H1 (cell line): ENCODE measurements at regions not wholly inside any gene's neighbourhood (a gene's known extent, or its start where the extent isn't known, plus 50 kb on each side); places are given as distances from the start of the nearest gene placed in this dataset.

Source experiments
- BACH1 ChIP-seq: IDR thresholded peaks from 2 replicates; pipeline ENCODE4 v1.6.1; 2012; ENCODE audit warnings: low read length, improper control_type of control experiment
- CHD2 ChIP-seq: IDR thresholded peaks from 2 replicates; pipeline ENCODE4 v1.6.1; 2012; ENCODE audit warnings: low read length, improper control_type of control experiment
- FOSL1 ChIP-seq: IDR thresholded peaks from 2 replicates; pipeline ENCODE4 v1.6.1; 2011; ENCODE audit warnings: mild to moderate bottlenecking, low read depth, low read length, moderate library complexity; ENCODE audit not compliant: insufficient read depth
- JUND ChIP-seq: IDR thresholded peaks from 2 replicates; pipeline ENCODE4 v1.6.1; 2011; ENCODE audit warnings: mild to moderate bottlenecking, improper control_type of control experiment, low read length
- SP2 ChIP-seq: IDR thresholded peaks from 2 replicates; pipeline ENCODE4 v1.6.1; 2012; ENCODE audit warnings: mild to moderate bottlenecking, low read length, inconsistent platforms
- YY1 ChIP-seq: IDR thresholded peaks from 2 replicates; pipeline ENCODE4 v1.6.1; 2011; ENCODE audit warnings: low read depth, mild to moderate bottlenecking, low read length
- TF ChIP-seq, protein P1 (sequence below): fragments of 300-600 bp; sonication (generic); IDR thresholded peaks from 2 replicates; pipeline ENCODE4 v1.7.1; 2012; ENCODE audit warnings: low read length, moderate library complexity, mild to moderate bottlenecking, inconsistent platforms; ENCODE audit not compliant: insufficient replicate concordance
- TF ChIP-seq, protein P2 (sequence below), 3 experiments: IDR thresholded peaks; 1 replicate in 2 of 3; 2 replicates in 1 of 3; pipeline versions ENCODE4 v1.5.1 to v1.6.1; 2011; ENCODE audit warnings: low read length in 3 of 3, mild to moderate bottlenecking in 3 of 3, inconsistent platforms in 2 of 3, low read depth in 1 of 3, moderate library complexity in 1 of 3; ENCODE audit not compliant: insufficient read depth in 1 of 3; ENCODE audit errors: control extremely low read depth in 1 of 3

DNA sequence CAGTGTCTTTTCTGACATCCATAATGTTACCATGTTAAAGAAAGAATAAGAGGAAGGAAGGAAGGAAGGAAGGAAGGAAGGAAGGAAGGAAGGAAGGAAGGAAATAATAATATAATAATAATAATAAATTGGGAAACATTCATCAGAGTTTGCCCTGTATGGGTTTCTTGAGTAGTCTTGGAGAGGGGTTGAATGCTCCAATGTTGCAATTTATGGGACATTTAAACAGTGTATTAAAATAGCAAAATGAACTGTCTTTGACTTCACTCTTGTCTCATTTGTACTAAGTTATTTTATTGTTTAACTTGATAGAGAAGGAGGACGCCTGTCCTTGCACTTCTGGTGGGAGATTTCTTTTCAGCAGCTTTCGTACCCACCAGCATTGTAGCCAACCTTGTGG, 277.7 kb downstream of the RNF144A start (continued):
- TF ChIP-seq, protein P1, sequence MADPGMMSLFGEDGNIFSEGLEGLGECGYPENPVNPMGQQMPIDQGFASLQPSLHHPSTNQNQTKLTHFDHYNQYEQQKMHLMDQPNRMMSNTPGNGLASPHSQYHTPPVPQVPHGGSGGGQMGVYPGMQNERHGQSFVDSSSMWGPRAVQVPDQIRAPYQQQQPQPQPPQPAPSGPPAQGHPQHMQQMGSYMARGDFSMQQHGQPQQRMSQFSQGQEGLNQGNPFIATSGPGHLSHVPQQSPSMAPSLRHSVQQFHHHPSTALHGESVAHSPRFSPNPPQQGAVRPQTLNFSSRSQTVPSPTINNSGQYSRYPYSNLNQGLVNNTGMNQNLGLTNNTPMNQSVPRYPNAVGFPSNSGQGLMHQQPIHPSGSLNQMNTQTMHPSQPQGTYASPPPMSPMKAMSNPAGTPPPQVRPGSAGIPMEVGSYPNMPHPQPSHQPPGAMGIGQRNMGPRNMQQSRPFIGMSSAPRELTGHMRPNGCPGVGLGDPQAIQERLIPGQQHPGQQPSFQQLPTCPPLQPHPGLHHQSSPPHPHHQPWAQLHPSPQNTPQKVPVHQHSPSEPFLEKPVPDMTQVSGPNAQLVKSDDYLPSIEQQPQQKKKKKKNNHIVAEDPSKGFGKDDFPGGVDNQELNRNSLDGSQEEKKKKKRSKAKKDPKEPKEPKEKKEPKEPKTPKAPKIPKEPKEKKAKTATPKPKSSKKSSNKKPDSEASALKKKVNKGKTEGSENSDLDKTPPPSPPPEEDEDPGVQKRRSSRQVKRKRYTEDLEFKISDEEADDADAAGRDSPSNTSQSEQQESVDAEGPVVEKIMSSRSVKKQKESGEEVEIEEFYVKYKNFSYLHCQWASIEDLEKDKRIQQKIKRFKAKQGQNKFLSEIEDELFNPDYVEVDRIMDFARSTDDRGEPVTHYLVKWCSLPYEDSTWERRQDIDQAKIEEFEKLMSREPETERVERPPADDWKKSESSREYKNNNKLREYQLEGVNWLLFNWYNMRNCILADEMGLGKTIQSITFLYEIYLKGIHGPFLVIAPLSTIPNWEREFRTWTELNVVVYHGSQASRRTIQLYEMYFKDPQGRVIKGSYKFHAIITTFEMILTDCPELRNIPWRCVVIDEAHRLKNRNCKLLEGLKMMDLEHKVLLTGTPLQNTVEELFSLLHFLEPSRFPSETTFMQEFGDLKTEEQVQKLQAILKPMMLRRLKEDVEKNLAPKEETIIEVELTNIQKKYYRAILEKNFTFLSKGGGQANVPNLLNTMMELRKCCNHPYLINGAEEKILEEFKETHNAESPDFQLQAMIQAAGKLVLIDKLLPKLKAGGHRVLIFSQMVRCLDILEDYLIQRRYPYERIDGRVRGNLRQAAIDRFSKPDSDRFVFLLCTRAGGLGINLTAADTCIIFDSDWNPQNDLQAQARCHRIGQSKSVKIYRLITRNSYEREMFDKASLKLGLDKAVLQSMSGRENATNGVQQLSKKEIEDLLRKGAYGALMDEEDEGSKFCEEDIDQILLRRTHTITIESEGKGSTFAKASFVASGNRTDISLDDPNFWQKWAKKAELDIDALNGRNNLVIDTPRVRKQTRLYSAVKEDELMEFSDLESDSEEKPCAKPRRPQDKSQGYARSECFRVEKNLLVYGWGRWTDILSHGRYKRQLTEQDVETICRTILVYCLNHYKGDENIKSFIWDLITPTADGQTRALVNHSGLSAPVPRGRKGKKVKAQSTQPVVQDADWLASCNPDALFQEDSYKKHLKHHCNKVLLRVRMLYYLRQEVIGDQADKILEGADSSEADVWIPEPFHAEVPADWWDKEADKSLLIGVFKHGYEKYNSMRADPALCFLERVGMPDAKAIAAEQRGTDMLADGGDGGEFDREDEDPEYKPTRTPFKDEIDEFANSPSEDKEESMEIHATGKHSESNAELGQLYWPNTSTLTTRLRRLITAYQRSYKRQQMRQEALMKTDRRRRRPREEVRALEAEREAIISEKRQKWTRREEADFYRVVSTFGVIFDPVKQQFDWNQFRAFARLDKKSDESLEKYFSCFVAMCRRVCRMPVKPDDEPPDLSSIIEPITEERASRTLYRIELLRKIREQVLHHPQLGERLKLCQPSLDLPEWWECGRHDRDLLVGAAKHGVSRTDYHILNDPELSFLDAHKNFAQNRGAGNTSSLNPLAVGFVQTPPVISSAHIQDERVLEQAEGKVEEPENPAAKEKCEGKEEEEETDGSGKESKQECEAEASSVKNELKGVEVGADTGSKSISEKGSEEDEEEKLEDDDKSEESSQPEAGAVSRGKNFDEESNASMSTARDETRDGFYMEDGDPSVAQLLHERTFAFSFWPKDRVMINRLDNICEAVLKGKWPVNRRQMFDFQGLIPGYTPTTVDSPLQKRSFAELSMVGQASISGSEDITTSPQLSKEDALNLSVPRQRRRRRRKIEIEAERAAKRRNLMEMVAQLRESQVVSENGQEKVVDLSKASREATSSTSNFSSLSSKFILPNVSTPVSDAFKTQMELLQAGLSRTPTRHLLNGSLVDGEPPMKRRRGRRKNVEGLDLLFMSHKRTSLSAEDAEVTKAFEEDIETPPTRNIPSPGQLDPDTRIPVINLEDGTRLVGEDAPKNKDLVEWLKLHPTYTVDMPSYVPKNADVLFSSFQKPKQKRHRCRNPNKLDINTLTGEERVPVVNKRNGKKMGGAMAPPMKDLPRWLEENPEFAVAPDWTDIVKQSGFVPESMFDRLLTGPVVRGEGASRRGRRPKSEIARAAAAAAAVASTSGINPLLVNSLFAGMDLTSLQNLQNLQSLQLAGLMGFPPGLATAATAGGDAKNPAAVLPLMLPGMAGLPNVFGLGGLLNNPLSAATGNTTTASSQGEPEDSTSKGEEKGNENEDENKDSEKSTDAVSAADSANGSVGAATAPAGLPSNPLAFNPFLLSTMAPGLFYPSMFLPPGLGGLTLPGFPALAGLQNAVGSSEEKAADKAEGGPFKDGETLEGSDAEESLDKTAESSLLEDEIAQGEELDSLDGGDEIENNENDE: no peak
- TF ChIP-seq SP2 (no peak), FOSL1 (no peak), BACH1 (no peak), YY1 (no peak), JUND (no peak), CHD2 (no peak)
- TF ChIP-seq, protein P2, sequence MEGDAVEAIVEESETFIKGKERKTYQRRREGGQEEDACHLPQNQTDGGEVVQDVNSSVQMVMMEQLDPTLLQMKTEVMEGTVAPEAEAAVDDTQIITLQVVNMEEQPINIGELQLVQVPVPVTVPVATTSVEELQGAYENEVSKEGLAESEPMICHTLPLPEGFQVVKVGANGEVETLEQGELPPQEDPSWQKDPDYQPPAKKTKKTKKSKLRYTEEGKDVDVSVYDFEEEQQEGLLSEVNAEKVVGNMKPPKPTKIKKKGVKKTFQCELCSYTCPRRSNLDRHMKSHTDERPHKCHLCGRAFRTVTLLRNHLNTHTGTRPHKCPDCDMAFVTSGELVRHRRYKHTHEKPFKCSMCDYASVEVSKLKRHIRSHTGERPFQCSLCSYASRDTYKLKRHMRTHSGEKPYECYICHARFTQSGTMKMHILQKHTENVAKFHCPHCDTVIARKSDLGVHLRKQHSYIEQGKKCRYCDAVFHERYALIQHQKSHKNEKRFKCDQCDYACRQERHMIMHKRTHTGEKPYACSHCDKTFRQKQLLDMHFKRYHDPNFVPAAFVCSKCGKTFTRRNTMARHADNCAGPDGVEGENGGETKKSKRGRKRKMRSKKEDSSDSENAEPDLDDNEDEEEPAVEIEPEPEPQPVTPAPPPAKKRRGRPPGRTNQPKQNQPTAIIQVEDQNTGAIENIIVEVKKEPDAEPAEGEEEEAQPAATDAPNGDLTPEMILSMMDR (IDR thresholded peaks at IDR 0.05; ENCODE audit: control extremely low read depth in 1 of 3, insufficient read depth in 1 of 3, low read depth in 1 of 3, low read length in 3 of 3): no peak
- TF ChIP-seq, all 59 proteins: peak for 0
